A673 (cell line): ENCODE measurements at regions not wholly inside any gene's neighbourhood (a gene's known extent, or its start where the extent isn't known, plus 50 kb on each side); places are given as distances from the start of the nearest gene placed in this dataset.

Experiments
- BruUV-seq: library from RNA; stranded (reverse); fragments of 400-500 nt; replicated peaks from 2 replicates; lab custom pipeline; 2021; lab: Mats Ljungman, UMichigan
- CTCF ChIA-PET: fragments of 300-600 bp; sonication (Branson Sonifier 250); formaldehyde crosslinking; loops from one replicate; lab custom pipeline; 2022; ENCODE audit warnings: antibody characterized with exemption; lab: Charles Lee
- POLR2A ChIA-PET: fragments of 300-600 bp; sonication (Branson Sonifier 250); formaldehyde crosslinking; loops from one replicate; lab custom pipeline; 2022; ENCODE audit warnings: antibody characterized with exemption; ENCODE audit not compliant: low non-redundant PET; lab: Charles Lee
- DNase-seq: peaks from one replicate; pipeline ENCODE4 v3.0.0-alpha.2; 2015; ENCODE audit warnings: low spot score
- H3K27ac ChIP-seq: fragments of 200-600 bp; sonication (generic); 2 replicates; pipeline ENCODE4 v1.5.1; 2016; ENCODE audit warnings: mixed run types, low read depth, mild to moderate bottlenecking, mixed read lengths, antibody characterized with exemption, low read length; ENCODE audit not compliant: poor library complexity, severe bottlenecking
- H3K27me3 ChIP-seq: fragments of 200-600 bp; sonication (generic); replicated peaks from 2 replicates; pipeline ENCODE4 v1.6.1; 2017; ENCODE audit warnings: mixed run types, low read depth, mild to moderate bottlenecking, mixed read lengths, antibody characterized with exemption, low read length; ENCODE audit not compliant: insufficient read depth, poor library complexity
- H3K36me3 ChIP-seq: fragments of 200-600 bp; sonication (generic); 2 replicates; pipeline ENCODE4 v1.6.1; 2016; ENCODE audit warnings: mixed run types, mild to moderate bottlenecking, mixed read lengths, antibody characterized with exemption, low read length; ENCODE audit not compliant: insufficient read depth, poor library complexity, severe bottlenecking
- H3K4me1 ChIP-seq: fragments of 200-600 bp; sonication (generic); 2 replicates; pipeline ENCODE4 v1.6.1; 2017; ENCODE audit warnings: mixed run types, mild to moderate bottlenecking, mixed read lengths, antibody characterized with exemption, low read length; ENCODE audit not compliant: insufficient read depth, poor library complexity, severe bottlenecking
- H3K4me3 ChIP-seq: fragments of 200-600 bp; sonication (generic); 2 replicates; pipeline ENCODE4 v1.5.1; 2016; ENCODE audit warnings: low read depth, mixed run types, mild to moderate bottlenecking, mixed read lengths, low read length; ENCODE audit not compliant: poor library complexity, severe bottlenecking
- H3K9me3 ChIP-seq: fragments of 200-600 bp; sonication (generic); 2 replicates; pipeline ENCODE4 v1.6.1; 2016; ENCODE audit warnings: mixed run types, low read depth, mild to moderate bottlenecking, mixed read lengths, antibody characterized with exemption, low read length; ENCODE audit not compliant: poor library complexity, severe bottlenecking
- CTCF ChIP-seq: fragments of 300-800, 200-600 bp; sonication (generic); conservative IDR thresholded peaks from 2 replicates; pipeline ENCODE4 v1.5.1; 2017; ENCODE audit warnings: low read depth, mild to moderate bottlenecking, antibody characterized with exemption, low read length, moderate library complexity, mixed read lengths
- EZH2 ChIP-seq: fragments of 200-600 bp; sonication (generic); IDR thresholded peaks from 2 replicates; pipeline ENCODE4 v1.6.1; 2017; ENCODE audit warnings: borderline replicate concordance, low read depth, mild to moderate bottlenecking, mixed read lengths, antibody characterized with exemption, low read length; ENCODE audit not compliant: poor library complexity, severe bottlenecking
- intact Hi-C: fragments of 100-400 bp; cut with micrococcal nuclease; formaldehyde crosslinking; loops from one replicate; pipeline ENCODE4 v1.10.0; 2022; ENCODE audit not compliant: unreplicated experiment

DNA sequence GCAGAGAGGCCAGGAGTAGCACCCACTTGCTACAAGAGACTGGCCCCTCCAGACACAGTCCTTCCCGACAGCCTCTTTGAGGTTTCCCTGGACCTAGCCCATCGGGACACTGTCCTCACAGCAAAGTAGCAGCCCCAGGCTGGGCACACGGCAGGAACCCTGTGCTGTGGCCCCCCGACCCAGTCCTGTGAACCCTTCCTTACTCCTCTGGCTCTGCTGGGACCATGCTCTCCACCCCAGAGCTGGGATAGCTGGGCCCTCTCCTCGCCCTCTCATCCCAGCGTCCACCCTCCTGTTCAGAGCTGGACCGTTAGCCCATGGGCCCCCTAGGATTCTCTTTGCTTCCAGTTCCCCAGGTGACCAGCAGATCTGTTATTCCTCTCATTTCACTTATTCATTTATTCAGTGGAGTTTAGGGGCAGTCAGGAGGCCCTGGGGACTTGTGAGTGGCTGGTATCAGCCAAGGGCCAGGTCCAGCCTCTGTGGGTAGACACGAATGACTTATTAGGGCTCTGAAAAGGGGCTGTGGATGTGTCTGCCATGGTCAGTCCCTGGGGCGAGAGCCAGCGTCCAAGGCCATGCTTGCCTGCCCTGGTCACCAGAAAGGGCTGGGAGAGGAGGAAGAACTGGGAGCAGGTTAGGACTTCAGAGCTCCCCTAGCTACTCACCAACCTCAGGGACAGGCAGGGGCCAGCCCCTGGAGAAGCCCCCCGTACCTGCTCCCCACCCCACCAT is 117.6 kb upstream of the RUNX3 start:
- no peak for TF ChIP-seq EZH2
- no peak for TF ChIP-seq CTCF
- no peaks in the 10 kb centered on the region for H3K27me3 ChIP-seq
- H3K36me3 ChIP-seq, result no peaks in the 10 kb centered on the region
- H3K4me3 ChIP-seq, result no peak overlapping the region
- H3K27ac ChIP-seq, result no peak overlapping the region
- no peak for DNase-seq
- intact Hi-C loops, result no loop called here
- no peaks in the 10 kb centered on the region for H3K4me1 ChIP-seq
- no TSS peak for BruUV-seq
- ChIA-PET CTCF (interaction anchor here (0.6 kb wide), 1 partner anchor 50 kb away, joined by 7 read pairs; no protein-coding TSS in a partner anchor), POLR2A (no interaction called here)
- no peaks in the 10 kb centered on the region for H3K9me3 ChIP-seq

DNA sequence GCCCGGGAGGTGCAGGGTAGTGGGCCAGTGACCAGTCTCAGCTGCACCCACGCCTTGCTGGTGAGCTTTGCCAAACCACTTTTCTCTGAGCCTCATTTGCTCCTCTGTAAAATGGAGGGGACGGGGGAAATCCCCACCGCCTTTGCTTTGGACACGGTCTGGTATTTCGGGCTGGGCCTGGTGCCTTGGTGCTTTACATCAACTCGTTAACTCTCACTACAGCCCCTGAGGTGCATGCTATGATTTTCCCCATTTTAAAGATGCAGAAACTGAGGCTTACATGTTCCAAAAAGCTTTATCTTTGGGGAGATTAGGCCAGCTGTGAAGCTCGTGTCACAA is 116.1 kb upstream of the RUNX3 start:
- TF ChIP-seq EZH2 (no peak), CTCF (no peak)
- DNase-seq, result no peak
- ChIA-PET CTCF (no interaction called here), POLR2A (no interaction called here)
- no peaks in the 10 kb centered on the region for H3K4me1 ChIP-seq
- H3K9me3 ChIP-seq, result no peaks in the 10 kb centered on the region
- no peaks in the 10 kb centered on the region for H3K36me3 ChIP-seq
- no TSS peak for BruUV-seq
- no peak overlapping the region for H3K27ac ChIP-seq
- H3K4me3 ChIP-seq, result no peak overlapping the region
- intact Hi-C loops, result no loop called here
- no peaks in the 10 kb centered on the region for H3K27me3 ChIP-seq

- BruUV-seq, result no TSS peak
- Histone ChIP-seq H3K9me3 (no peaks in the 10 kb centered on the region), H3K4me1 (no peaks in the 10 kb centered on the region), H3K4me3 (no peak overlapping the region), H3K27ac (no peak overlapping the region), H3K27me3 (no peaks in the 10 kb centered on the region), H3K36me3 (no peaks in the 10 kb centered on the region)
- no peak for DNase-seq
- CTCF ChIA-PET, result no interaction called here
- POLR2A ChIA-PET, result no interaction called here
- intact Hi-C loops, result no loop called here
- no peak for TF ChIP-seq EZH2
- no peak for TF ChIP-seq CTCF
These were observed 115.6 kb upstream of the RUNX3 start for GRCh38 chr1:25045480-25046193.
